Pancreas (tissue), 10 donors: ENCODE measurements at regions not wholly inside any gene's neighbourhood (a gene's known extent, or its start where the extent isn't known, plus 50 kb on each side); places are given as distances from the start of the nearest gene placed in this dataset.

Experiments used
- ATAC-seq, 4 donors: fragments of 200-7000 bp; cut with Tn5 transposase; one replicate each; pipeline versions ENCODE4 v1.8.0 to v1.9.1; 2020; ENCODE audit warnings: mild to moderate bottlenecking in 4 of 4, moderate library complexity in 4 of 4
- DNase-seq, 6 donors: peaks; one replicate each; pipeline ENCODE4 v3.0.0-alpha.2; 2020
- FAIRE-seq: peaks from 2 replicates; lab custom pipeline; 2012; peaks lifted over from hg19 to GRCh38; lab: Jason Lieb, UNC
- H3K27ac ChIP-seq, 4 donors: fragments of 200-600 bp; sonication (generic); 1 replicate in 3 of 4; 2 replicates in 1 of 4; pipeline versions ENCODE4 v1.5.0 to v1.8.0; 2020
- H3K27me3 ChIP-seq, 4 donors: fragments of 200-600 bp; one replicate each; pipeline ENCODE4 v1.8.0; 2021
- H3K36me3 ChIP-seq, 3 donors: fragments of 200-600 bp; sonication (generic) in 1 of 3; one replicate each; pipeline versions ENCODE4 v1.5.0 to v1.8.0; 2020 to 2021
- H3K4me1 ChIP-seq, 3 donors: fragments of 200-600 bp; one replicate each; pipeline ENCODE4 v1.8.0; 2021
- H3K4me3 ChIP-seq, 4 donors: fragments of 200-600 bp; sonication (generic) in 2 of 4; one replicate each; pipeline versions ENCODE4 v1.5.0 to v1.8.0; 2020 to 2021
- H3K9me3 ChIP-seq, 4 donors: fragments of 200-600 bp; one replicate each; pipeline ENCODE4 v1.8.0; 2021
- CTCF ChIP-seq, 4 donors: fragments of 200-600 bp; sonication (generic) in 3 of 4; IDR thresholded peaks; one replicate each; pipeline versions ENCODE4 v1.5.0 to v1.8.0; 2021; ENCODE audit warnings: antibody characterized with exemption in 4 of 4
- WGBS, 2 donors: extraction: QIAGEN DNeasy Blood & Tissue Kit; methylation state at CpG; one replicate each; pipeline ENCODE4 v1.1.7; 2013; 5-methylcytosine and 5-hydroxymethylcytosine counted together
- intact Hi-C, 3 donors: fragments of 100-400 bp; cut with DNase I; formaldehyde crosslinking; loops; one replicate each; pipeline versions ENCODE4 v1.11.1 to v1.14.2; 2022
- donor health status: healthy with polysubstance abuse.
- donor health status: DM: no; HTN: no; CAD: no; lungs with moderate emphysema.
- donor health status: DM: no; HTN: no; CAD: no.
- donor health status: control.
- donor health status: control.
- donor health status: Bipolar disorder and iron deficiency.
- donor health status: DM: yes; HTN: yes; CAD: no.
- donor health status: DM: no; HTN: no; CAD: no.
- donor health status: DM: no; HTN: no; CAD: no.
- donor health status: DM: yes; HTN: yes; CAD: no.

- peak in 1 of 4 donors; percentile 44 for ATAC-seq
- 16 to 18% methylated on average over 42 of the region's 42 CpGs for WGBS, 2 donors
- Histone ChIP-seq H3K9me3 (no peaks in the 10 kb centered on the region), H3K4me3 (peak overlapping the region in 1 of 4 donors; percentile 5), H3K27ac (no peak overlapping the region), H3K27me3 (peaks cover 0 to 6% (median 0%) of the 10 kb centered on the region in 4 donors), H3K36me3 (no peaks in the 10 kb centered on the region), H3K4me1 (no peaks in the 10 kb centered on the region)
- no peak for DNase-seq
- FAIRE-seq: no peak
- intact Hi-C loops: no loop called here
- TF ChIP-seq CTCF (IDR thresholded peaks at IDR 0.05): no peak
Observed at GRCh38 chr9:89234205-89235067, 55.8 kb upstream of the SHC3 start.

- ATAC-seq: no peak
- 64 to 72% methylated on average over 6 of the region's 6 CpGs for WGBS, 2 donors
Observed at GRCh38 chr9:89236955-89237573, 58.4 kb upstream of the SHC3 start.

GRCh38 chr9:89238424-89238823 is 59.8 kb upstream of the SHC3 start:
- no peak for FAIRE-seq
- intact Hi-C loops: no loop called here

More at GRCh38 chr9:89236955-89237573, 58.4 kb upstream of the SHC3 start:
- DNase-seq (no peak), FAIRE-seq (no peak)
- Histone ChIP-seq H3K36me3 (no peaks in the 10 kb centered on the region), H3K27me3 (peaks cover 0 to 6% (median 0%) of the 10 kb centered on the region in 4 donors), H3K27ac (no peak overlapping the region), H3K9me3 (no peaks in the 10 kb centered on the region), H3K4me3 (no peak overlapping the region), H3K4me1 (no peaks in the 10 kb centered on the region)
- intact Hi-C loops: no loop called here
- TF ChIP-seq CTCF (IDR thresholded peaks at IDR 0.05): no peak

GRCh38 chr9:89243296-89244061 is 64.9 kb upstream of the SHC3 start:
- Histone ChIP-seq H3K27me3 (no peaks in the 10 kb centered on the region), H3K27ac (no peak overlapping the region), H3K4me1 (no peaks in the 10 kb centered on the region), H3K9me3 (no peaks in the 10 kb centered on the region), H3K36me3 (no peaks in the 10 kb centered on the region), H3K4me3 (no peak overlapping the region)
- no peak for TF ChIP-seq CTCF (IDR thresholded peaks at IDR 0.05)
- 80 to 82% methylated on average over 8 of the region's 8 CpGs for WGBS, 2 donors
- DNase-seq: no peak
- intact Hi-C loops: no loop called here
- no peak for ATAC-seq
- no peak for FAIRE-seq

More at GRCh38 chr9:89238424-89238823, 59.8 kb upstream of the SHC3 start:
- Histone ChIP-seq H3K9me3 (no peaks in the 10 kb centered on the region), H3K27ac (no peak overlapping the region), H3K4me1 (no peaks in the 10 kb centered on the region), H3K27me3 (peaks cover 0 to under 1% (median 0%) of the 10 kb centered on the region in 4 donors), H3K4me3 (no peak overlapping the region), H3K36me3 (no peaks in the 10 kb centered on the region)
- ATAC-seq (no peak), DNase-seq (no peak)
- no peak for TF ChIP-seq CTCF (IDR thresholded peaks at IDR 0.05)
- 68 to 77% methylated on average over 3 of the region's 3 CpGs for whole genome bisulfite sequencing, 2 donors
